Endodermal cell (in vitro differentiated cells): ENCODE measurements at regions not wholly inside any gene's neighbourhood (a gene's known extent, or its start where the extent isn't known, plus 50 kb on each side); places are given as distances from the start of the nearest gene placed in this dataset.

Experiments used
- DNase-seq: peaks from one replicate; pipeline ENCODE4 v3.0.0-alpha.2; 2017
- H3K27ac ChIP-seq: 2 replicates; pipeline ENCODE4 v1.5.1; 2013; ENCODE audit warnings: mild to moderate bottlenecking, low read depth, low read length, moderate library complexity
- H3K27me3 ChIP-seq: 2 replicates; pipeline ENCODE4 v1.6.1; 2013; ENCODE audit warnings: mild to moderate bottlenecking, low read length, moderate library complexity; ENCODE audit not compliant: insufficient read depth, control insufficient read depth, poor library complexity, severe bottlenecking
- H3K36me3 ChIP-seq: 2 replicates; pipeline ENCODE4 v1.7.0; 2013; ENCODE audit warnings: mild to moderate bottlenecking, low read length, moderate library complexity; ENCODE audit not compliant: control insufficient read depth, insufficient read depth
- H3K4me1 ChIP-seq: one replicate; pipeline ENCODE4 v1.7.0; 2013; ENCODE audit warnings: low read length; ENCODE audit not compliant: control insufficient read depth, insufficient read depth
- H3K4me3 ChIP-seq: 2 replicates; pipeline ENCODE4 v1.5.1; 2013; ENCODE audit warnings: mild to moderate bottlenecking, low read length, moderate library complexity
- H3K9ac ChIP-seq: 2 replicates; pipeline ENCODE4 v1.6.1; 2013; ENCODE audit warnings: mild to moderate bottlenecking, low read length, moderate library complexity; ENCODE audit not compliant: poor library complexity, severe bottlenecking; ENCODE audit errors: extremely low read depth
- H3K9me3 ChIP-seq: 2 replicates; pipeline ENCODE4 v1.6.1; 2013; ENCODE audit warnings: mild to moderate bottlenecking, low read length, moderate library complexity; ENCODE audit not compliant: control insufficient read depth
- H3K27ac Mint-ChIP-seq: 2 replicates; pipeline ENCODE4 v1.8.0; 2020; ENCODE audit warnings: mixed read lengths
- H3K27me3 Mint-ChIP-seq: 2 replicates; pipeline ENCODE4 v1.8.0; 2021; ENCODE audit warnings: mild to moderate bottlenecking, mixed read lengths; ENCODE audit not compliant: insufficient read depth
- H3K36me3 Mint-ChIP-seq: 2 replicates; pipeline ENCODE4 v1.8.0; 2020; ENCODE audit warnings: low read depth, mixed read lengths
- H3K4me1 Mint-ChIP-seq: 2 replicates; pipeline ENCODE4 v1.8.0; 2020; ENCODE audit warnings: mixed read lengths
- H3K4me3 Mint-ChIP-seq: 2 replicates; pipeline ENCODE4 v1.8.0; 2020; ENCODE audit warnings: mild to moderate bottlenecking, moderate library complexity, mixed read lengths
- H3K9me3 Mint-ChIP-seq: 2 replicates; pipeline ENCODE4 v1.8.0; 2020; ENCODE audit warnings: mild to moderate bottlenecking, mixed read lengths
- WGBS, 2 experiments: methylation state at CpG; one replicate each; pipeline versions ENCODE4 v1.1.5 to v1.1.7; 2013; ENCODE audit warnings: missing lambda C conversion rate in 2 of 2, mixed read lengths in 1 of 2; ENCODE audit not compliant: insufficient coverage in 1 of 2, insufficient read length in 1 of 2; 5-methylcytosine and 5-hydroxymethylcytosine counted together
- TF ChIP-seq, protein P1 (sequence below): fragments of 200-600 bp; sonication (generic); conservative IDR thresholded peaks from 2 replicates; pipeline ENCODE4 v1.5.0; 2021; ENCODE audit warnings: antibody characterized with exemption, mild to moderate bottlenecking

GRCh38 chrX:45806410-45807121 is 605.9 kb upstream of the DIPK2B start:
- Mint-ChIP-seq H3K4me1 (peaks cover 5% of the 10 kb centered on the region), H3K36me3 (peaks cover 17% of the 10 kb centered on the region), H3K27ac (peak overlapping the region; percentile 7), H3K4me3 (no peak overlapping the region), H3K9me3 (peaks cover 56% of the 10 kb centered on the region), H3K27me3 (no peaks in the 10 kb centered on the region)
- H3K9me3 ChIP-seq = no peaks in the 10 kb centered on the region
- H3K36me3 ChIP-seq = no peaks in the 10 kb centered on the region
- H3K27ac ChIP-seq = peak overlapping the region; percentile 38
- WGBS, 2 experiments = 80 to 83% methylated on average over 1 to 10 of the region's 10 CpGs
- no peak overlapping the region for H3K9ac ChIP-seq
- TF ChIP-seq, protein P1, sequence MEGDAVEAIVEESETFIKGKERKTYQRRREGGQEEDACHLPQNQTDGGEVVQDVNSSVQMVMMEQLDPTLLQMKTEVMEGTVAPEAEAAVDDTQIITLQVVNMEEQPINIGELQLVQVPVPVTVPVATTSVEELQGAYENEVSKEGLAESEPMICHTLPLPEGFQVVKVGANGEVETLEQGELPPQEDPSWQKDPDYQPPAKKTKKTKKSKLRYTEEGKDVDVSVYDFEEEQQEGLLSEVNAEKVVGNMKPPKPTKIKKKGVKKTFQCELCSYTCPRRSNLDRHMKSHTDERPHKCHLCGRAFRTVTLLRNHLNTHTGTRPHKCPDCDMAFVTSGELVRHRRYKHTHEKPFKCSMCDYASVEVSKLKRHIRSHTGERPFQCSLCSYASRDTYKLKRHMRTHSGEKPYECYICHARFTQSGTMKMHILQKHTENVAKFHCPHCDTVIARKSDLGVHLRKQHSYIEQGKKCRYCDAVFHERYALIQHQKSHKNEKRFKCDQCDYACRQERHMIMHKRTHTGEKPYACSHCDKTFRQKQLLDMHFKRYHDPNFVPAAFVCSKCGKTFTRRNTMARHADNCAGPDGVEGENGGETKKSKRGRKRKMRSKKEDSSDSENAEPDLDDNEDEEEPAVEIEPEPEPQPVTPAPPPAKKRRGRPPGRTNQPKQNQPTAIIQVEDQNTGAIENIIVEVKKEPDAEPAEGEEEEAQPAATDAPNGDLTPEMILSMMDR = no peak
- no peak for DNase-seq
- no peaks in the 10 kb centered on the region for H3K27me3 ChIP-seq
- H3K4me1 ChIP-seq = no peaks in the 10 kb centered on the region
- H3K4me3 ChIP-seq = no peak overlapping the region

GRCh38 chrX:45804276-45804675 is 603.6 kb upstream of the DIPK2B start:
- no peak overlapping the region for H3K27ac ChIP-seq
- H3K27me3 ChIP-seq = no peaks in the 10 kb centered on the region
- Mint-ChIP-seq H3K4me3 (no peak overlapping the region), H3K36me3 (peaks cover 14% of the 10 kb centered on the region), H3K9me3 (peaks cover 44% of the 10 kb centered on the region), H3K27ac (no peak overlapping the region), H3K27me3 (no peaks in the 10 kb centered on the region), H3K4me1 (peaks cover 5% of the 10 kb centered on the region)
- H3K9ac ChIP-seq = no peak overlapping the region
- no peak overlapping the region for H3K4me3 ChIP-seq
- DNase-seq = no peak
- no peaks in the 10 kb centered on the region for H3K9me3 ChIP-seq
- TF ChIP-seq, protein P1 = no peak
- WGBS, 2 experiments = 90% methylated on average over 3 of the region's 3 CpGs; no CpG with 5 or more reads in 1 of the 2 experiments
- no peaks in the 10 kb centered on the region for H3K36me3 ChIP-seq
- no peaks in the 10 kb centered on the region for H3K4me1 ChIP-seq

DNA sequence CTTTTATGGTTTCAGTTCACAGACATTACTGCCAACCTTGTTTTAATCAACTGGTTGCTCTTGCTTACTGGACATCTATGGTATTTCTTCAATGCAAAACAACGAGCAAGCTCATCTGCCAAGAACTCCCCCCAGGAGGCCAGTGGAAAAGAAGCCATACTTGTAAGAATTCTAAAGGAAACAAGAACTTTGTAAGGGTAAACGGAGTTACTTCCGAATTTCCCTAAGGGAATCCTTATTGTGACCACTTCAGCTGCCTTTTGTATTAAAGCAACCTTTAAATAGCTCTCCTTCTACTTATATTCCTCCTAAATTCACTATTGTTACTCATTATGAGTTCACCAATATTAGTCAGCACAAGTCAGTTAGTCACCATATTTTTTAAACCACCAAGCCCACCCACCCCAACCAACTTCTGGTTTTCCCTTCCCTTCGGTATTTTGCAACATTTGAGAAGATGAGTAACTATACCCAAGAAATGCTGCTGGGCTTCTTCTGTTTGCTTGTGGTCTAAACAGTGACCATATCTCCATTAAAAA is 602.8 kb upstream of the DIPK2B start:
- peaks cover 5% of the 10 kb centered on the region for H3K4me1 Mint-ChIP-seq
- H3K36me3 ChIP-seq = no peaks in the 10 kb centered on the region
- H3K4me1 ChIP-seq = no peaks in the 10 kb centered on the region
- H3K27ac Mint-ChIP-seq = no peak overlapping the region
- H3K9me3 ChIP-seq = no peaks in the 10 kb centered on the region
- no peak overlapping the region for H3K4me3 ChIP-seq
- peaks cover 38% of the 10 kb centered on the region for H3K9me3 Mint-ChIP-seq
- no peak overlapping the region for H3K4me3 Mint-ChIP-seq
- H3K36me3 Mint-ChIP-seq = peaks cover 11% of the 10 kb centered on the region
- no peaks in the 10 kb centered on the region for H3K27me3 ChIP-seq
- 82% methylated on average over 4 of the region's 4 CpGs; no CpG with 5 or more reads in 1 of the 2 experiments for WGBS, 2 experiments
- H3K27me3 Mint-ChIP-seq = no peaks in the 10 kb centered on the region
- TF ChIP-seq, protein P1 = no peak
- no peak for DNase-seq
- no peak overlapping the region for H3K9ac ChIP-seq
- no peak overlapping the region for H3K27ac ChIP-seq
